ENCODE measurements at regions not wholly inside any gene's neighbourhood (a gene's known extent, or its start where the extent isn't known, plus 50 kb on each side); places are given as distances from the start of the nearest gene placed in this dataset.

DNA sequence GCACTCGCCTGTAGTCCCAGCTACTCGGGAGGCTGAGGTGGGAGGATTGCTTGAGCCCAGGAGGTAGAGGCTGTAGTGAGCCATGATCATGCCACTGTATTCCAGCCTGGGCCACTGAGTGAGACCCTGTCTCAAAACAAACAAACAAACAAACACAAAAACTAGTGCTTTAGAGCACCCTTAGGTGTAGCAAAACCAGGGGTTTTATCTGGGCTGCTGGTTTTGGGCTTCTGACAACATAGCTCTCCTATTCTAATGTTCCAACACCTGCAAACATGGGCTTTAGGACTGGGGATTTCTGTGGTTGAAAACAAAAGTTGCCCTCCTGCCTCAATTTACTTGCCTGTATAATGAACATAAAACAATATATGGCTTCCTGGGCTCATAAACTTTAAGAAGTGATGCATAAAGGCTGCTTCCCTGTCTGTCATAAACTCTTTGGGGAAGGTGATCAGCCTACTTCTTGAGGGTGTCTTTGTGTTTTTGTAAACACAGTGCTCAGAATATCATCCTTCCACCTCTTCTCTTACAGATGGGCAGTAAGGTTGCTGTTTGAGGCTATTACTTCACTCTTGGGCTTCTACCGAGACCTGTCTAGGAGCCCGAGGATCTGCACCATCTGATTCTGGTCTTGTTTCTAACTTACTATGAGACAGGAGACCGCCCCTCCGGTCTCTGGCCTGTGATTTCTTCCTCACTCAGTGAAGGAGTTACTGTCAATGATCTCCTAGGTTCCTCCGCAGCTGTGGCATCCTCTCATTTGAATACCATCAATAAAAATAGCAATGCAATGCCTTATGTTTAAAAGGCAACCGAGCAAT, 246.5 kb downstream of the MYCN start:
- Histone ChIP-seq H3F3A (replicated peaks; ENCODE audit: insufficient read depth) (no peaks in the 10 kb centered on the region), H3K4me2 (no peak overlapping the region), H3K36me3 (replicated peaks in 1 of 2; ENCODE audit: control insufficient read depth in 1 of 2, insufficient read depth in 2 of 2, low read length in 1 of 2) (no peaks in the 10 kb centered on the region), H3K9ac (no peak overlapping the region), H3K4me3 (ENCODE audit: low read depth in 2 of 2, low read length in 1 of 2) (no peak overlapping the region), H3K27ac (ENCODE audit: low read depth in 2 of 2, low read length in 1 of 2) (no peak overlapping the region), H3K9me3 (no peaks in the 10 kb centered on the region; the same call in 1 of the 2 replicates), H3K9me2 (no peaks in the 10 kb centered on the region), H3K27me3 (ENCODE audit: insufficient read depth) (no peaks in the 10 kb centered on the region), H2AFZ (ENCODE audit: low read depth) (no peak overlapping the region), H3K4me1 (ENCODE audit: control insufficient read depth in 1 of 2, insufficient read depth in 2 of 2, low read depth in 1 of 2, low read length in 1 of 2) (peaks cover 0 to 31% of the 10 kb centered on the region in 2 experiments; a peak in 1 of 4 replicates), H4K20me1 (ENCODE audit: insufficient read depth) (no peaks in the 10 kb centered on the region), H3K79me2 (ENCODE audit: insufficient read depth) (no peaks in the 10 kb centered on the region)
- ChIA-PET CTCF (no interaction called here), POLR2A (no interaction called here)
- WGBS (ENCODE audit: low lambda C conversion rate), result 34% methylated on average over 8 of the region's 8 CpGs
- TF ChIP-seq NFIC (IDR thresholded peaks at IDR 0.05; ENCODE audit: borderline replicate concordance), result no peak
- no peak for TF ChIP-seq GABPA (IDR thresholded peaks at IDR 0.05; ENCODE audit: low read depth)
- TF ChIP-seq ELF1 (IDR thresholded peaks at IDR 0.05), result no peak
- TF ChIP-seq FOXJ3 (CRISPR knock-in tag; IDR thresholded peaks at IDR 0.05), result no peak
- TF ChIP-seq USF2 (IDR thresholded peaks at IDR 0.05; ENCODE audit: borderline replicate concordance, low read depth, low read length), result no peak
- no peak for TF ChIP-seq FOSL2 (IDR thresholded peaks at IDR 0.05; ENCODE audit: borderline replicate concordance, low read depth)
- no peak for TF ChIP-seq RFX5 (IDR thresholded peaks at IDR 0.05; ENCODE audit: low read length)
- TF ChIP-seq JUND (IDR thresholded peaks at IDR 0.05), result no peak
- TF ChIP-seq, protein P1, sequence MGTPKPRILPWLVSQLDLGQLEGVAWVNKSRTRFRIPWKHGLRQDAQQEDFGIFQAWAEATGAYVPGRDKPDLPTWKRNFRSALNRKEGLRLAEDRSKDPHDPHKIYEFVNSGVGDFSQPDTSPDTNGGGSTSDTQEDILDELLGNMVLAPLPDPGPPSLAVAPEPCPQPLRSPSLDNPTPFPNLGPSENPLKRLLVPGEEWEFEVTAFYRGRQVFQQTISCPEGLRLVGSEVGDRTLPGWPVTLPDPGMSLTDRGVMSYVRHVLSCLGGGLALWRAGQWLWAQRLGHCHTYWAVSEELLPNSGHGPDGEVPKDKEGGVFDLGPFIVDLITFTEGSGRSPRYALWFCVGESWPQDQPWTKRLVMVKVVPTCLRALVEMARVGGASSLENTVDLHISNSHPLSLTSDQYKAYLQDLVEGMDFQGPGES (IDR thresholded peaks at IDR 0.05; ENCODE audit: low read depth, low read length), result no peak
- TF ChIP-seq, protein P2, sequence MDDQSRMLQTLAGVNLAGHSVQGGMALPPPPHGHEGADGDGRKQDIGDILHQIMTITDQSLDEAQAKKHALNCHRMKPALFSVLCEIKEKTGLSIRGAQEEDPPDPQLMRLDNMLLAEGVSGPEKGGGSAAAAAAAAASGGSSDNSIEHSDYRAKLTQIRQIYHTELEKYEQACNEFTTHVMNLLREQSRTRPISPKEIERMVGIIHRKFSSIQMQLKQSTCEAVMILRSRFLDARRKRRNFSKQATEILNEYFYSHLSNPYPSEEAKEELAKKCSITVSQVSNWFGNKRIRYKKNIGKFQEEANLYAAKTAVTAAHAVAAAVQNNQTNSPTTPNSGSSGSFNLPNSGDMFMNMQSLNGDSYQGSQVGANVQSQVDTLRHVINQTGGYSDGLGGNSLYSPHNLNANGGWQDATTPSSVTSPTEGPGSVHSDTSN (IDR thresholded peaks at IDR 0.05), result no peak
- no peak for DNase-seq

- no peaks in the 10 kb centered on the region; the same call in 1 of the 2 replicates for H3K9me3 ChIP-seq
- no peaks in the 10 kb centered on the region for H3K27me3 ChIP-seq (ENCODE audit: insufficient read depth)
- no peaks in the 10 kb centered on the region for H3F3A ChIP-seq (replicated peaks; ENCODE audit: insufficient read depth)
- H3K4me2 ChIP-seq, result no peak overlapping the region
- POLR2A ChIA-PET, result no interaction called here
- 40% methylated on average over 11 of the region's 11 CpGs for WGBS (ENCODE audit: low lambda C conversion rate)
- H3K4me1 ChIP-seq (ENCODE audit: control insufficient read depth in 1 of 2, insufficient read depth in 2 of 2, low read depth in 1 of 2, low read length in 1 of 2), result peaks cover 0 to 41% of the 10 kb centered on the region in 2 experiments; a peak in 1 of 4 replicates
- H3K79me2 ChIP-seq (ENCODE audit: insufficient read depth), result no peaks in the 10 kb centered on the region
- H4K20me1 ChIP-seq (ENCODE audit: insufficient read depth), result no peaks in the 10 kb centered on the region
- H3K36me3 ChIP-seq (replicated peaks in 1 of 2; ENCODE audit: control insufficient read depth in 1 of 2, insufficient read depth in 2 of 2, low read length in 1 of 2), result no peaks in the 10 kb centered on the region
- DNase-seq, result peak; percentile 43
- CTCF ChIA-PET, result no interaction called here
- no peak overlapping the region for H3K4me3 ChIP-seq (ENCODE audit: low read depth in 2 of 2, low read length in 1 of 2)
- H3K9ac ChIP-seq, result no peak overlapping the region
- H2AFZ ChIP-seq (ENCODE audit: low read depth), result no peak overlapping the region
- H3K9me2 ChIP-seq, result no peaks in the 10 kb centered on the region
- H3K27ac ChIP-seq (ENCODE audit: low read depth in 2 of 2, low read length in 1 of 2), result no peak overlapping the region
- TF ChIP-seq YY1 (IDR thresholded peaks at IDR 0.05; ENCODE audit: low read depth) (no peak), FOSL2 (IDR thresholded peaks at IDR 0.05; ENCODE audit: borderline replicate concordance, low read depth) (no peak), POLR2AphosphoS5 (IDR thresholded peaks at IDR 0.05; ENCODE audit: low read depth, low read length) (no peak), NRF1 (IDR thresholded peaks at IDR 0.05; ENCODE audit: low read depth, low read length) (no peak), USF2 (IDR thresholded peaks at IDR 0.05; ENCODE audit: borderline replicate concordance, low read depth, low read length) (no peak), MAX (IDR thresholded peaks at IDR 0.05; ENCODE audit: low read depth) (no peak), MEF2A (IDR thresholded peaks at IDR 0.05; ENCODE audit: borderline replicate concordance, low read depth) (no peak), CTCF (IDR thresholded peaks at IDR 0.05) (no peak), TCF12 (IDR thresholded peaks at IDR 0.05) (no peak), RFX5 (IDR thresholded peaks at IDR 0.05; ENCODE audit: low read length) (no peak)
- TF ChIP-seq, protein P1 (IDR thresholded peaks at IDR 0.05; ENCODE audit: low read depth, low read length), result no peak
These were observed 245.5 kb downstream of the MYCN start for GRCh38 chr2:16185801-16186272.
